ENCODE measurements at regions not wholly inside any gene's neighbourhood (a gene's known extent, or its start where the extent isn't known, plus 50 kb on each side); places are given as distances from the start of the nearest gene placed in this dataset.

DNA sequence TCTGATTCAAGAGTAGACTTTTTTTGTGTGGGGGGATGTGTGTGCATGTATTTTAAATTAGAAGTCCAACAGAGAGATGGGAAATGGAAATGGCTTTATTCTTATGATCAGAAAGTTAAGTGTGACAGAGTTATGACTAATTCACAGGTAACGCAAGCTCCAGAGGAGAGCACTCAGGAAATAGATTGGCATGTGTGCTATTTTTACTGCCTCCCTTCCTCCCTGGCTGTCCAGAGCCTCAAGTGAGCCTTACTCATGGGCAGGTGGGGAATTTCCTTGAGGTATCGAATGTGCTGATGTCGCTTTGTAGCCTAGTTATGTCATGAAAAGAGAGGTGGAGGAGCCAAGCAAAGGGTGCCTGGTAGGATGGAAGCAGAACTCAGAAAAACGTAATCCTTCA is 70.3 kb upstream of the BDNF start:
- H3K36me3 ChIP-seq (ENCODE audit: control insufficient read depth in 2 of 2, insufficient read depth in 2 of 2, low read length in 1 of 2), result no peaks in the 10 kb centered on the region
- H3K79me2 ChIP-seq (ENCODE audit: control insufficient read depth, insufficient read depth, low read length), result no peaks in the 10 kb centered on the region
- H3K27ac ChIP-seq (ENCODE audit: control insufficient read depth, insufficient read depth), result no peak overlapping the region
- intact Hi-C loops (cut with micrococcal nuclease; ENCODE audit: unreplicated experiment), result no loop called here
- WGBS (ENCODE audit: insufficient coverage, insufficient replicate concordance, low lambda C conversion rate, missing lambda C conversion rate), result 15% methylated on average over 4 of the region's 4 CpGs
- H3K4me2 ChIP-seq (ENCODE audit: control insufficient read depth, insufficient read depth), result no peak overlapping the region
- POLR2A ChIA-PET, result no interaction called here
- H3K9ac ChIP-seq (ENCODE audit: control insufficient read depth, insufficient read depth, low read length), result no peak overlapping the region
- ATAC-seq (peak; percentile 25; the same call in 1 of the 3 replicates), FAIRE-seq (no peak), DNase-seq (ENCODE audit: low read depth, low spot score) (no peak)
- in situ Hi-C loops (cut with MboI), result no loop called here
- no peaks in the 10 kb centered on the region for H3K4me1 ChIP-seq (ENCODE audit: control insufficient read depth, insufficient read depth, low read length)
- H3K27me3 ChIP-seq (replicated peaks in 1 of 2; ENCODE audit: control insufficient read depth in 2 of 2, insufficient read depth in 2 of 2, low read length in 1 of 2), result no peaks in the 10 kb centered on the region
- CTCF ChIA-PET, result interaction anchor here (1.2 kb wide), 1 partner anchor 15 kb away, joined by 3 read pairs; no protein-coding TSS in a partner anchor
- H3K4me3 ChIP-seq, result no peak overlapping the region
- no TSS peak for BruUV-seq (replicated peaks)
- no peaks in the 10 kb centered on the region for H4K20me1 ChIP-seq (ENCODE audit: control insufficient read depth, insufficient read depth)
- no peaks in the 10 kb centered on the region for H3K9me3 ChIP-seq (replicated peaks; ENCODE audit: control insufficient read depth, insufficient read depth, low read length)
- H2AFZ ChIP-seq (ENCODE audit: control insufficient read depth, low read depth, low read length), result no peak overlapping the region
- RAD21 ChIA-PET (ENCODE audit: unreplicated experiment), result no interaction called here
- SMC1A ChIA-PET (ENCODE audit: uncharacterized antibody, unreplicated experiment), result interaction anchor here (0.7 kb wide), 1 partner anchor 10 kb away, joined by 3 read pairs; no protein-coding TSS in a partner anchor
- TF ChIP-seq, protein P1, sequence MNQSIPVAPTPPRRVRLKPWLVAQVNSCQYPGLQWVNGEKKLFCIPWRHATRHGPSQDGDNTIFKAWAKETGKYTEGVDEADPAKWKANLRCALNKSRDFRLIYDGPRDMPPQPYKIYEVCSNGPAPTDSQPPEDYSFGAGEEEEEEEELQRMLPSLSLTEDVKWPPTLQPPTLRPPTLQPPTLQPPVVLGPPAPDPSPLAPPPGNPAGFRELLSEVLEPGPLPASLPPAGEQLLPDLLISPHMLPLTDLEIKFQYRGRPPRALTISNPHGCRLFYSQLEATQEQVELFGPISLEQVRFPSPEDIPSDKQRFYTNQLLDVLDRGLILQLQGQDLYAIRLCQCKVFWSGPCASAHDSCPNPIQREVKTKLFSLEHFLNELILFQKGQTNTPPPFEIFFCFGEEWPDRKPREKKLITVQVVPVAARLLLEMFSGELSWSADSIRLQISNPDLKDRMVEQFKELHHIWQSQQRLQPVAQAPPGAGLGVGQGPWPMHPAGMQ (IDR thresholded peaks at IDR 0.05; ENCODE audit: borderline replicate concordance), result no peak
- TF ChIP-seq EGR1 (IDR thresholded peaks at IDR 0.05; ENCODE audit: borderline replicate concordance in 1 of 2, low read depth in 2 of 2, low read length in 2 of 2) (no peak), CBX5 (IDR thresholded peaks at IDR 0.05; ENCODE audit: low read depth) (no peak), STAT3 (IDR thresholded peaks at IDR 0.05; ENCODE audit: low read depth, low read length) (no peak), CBX3 (IDR thresholded peaks at IDR 0.05; ENCODE audit: borderline replicate concordance, low read depth) (no peak), EZH2 (IDR thresholded peaks at IDR 0.05; ENCODE audit: borderline replicate concordance, control insufficient read depth, low read depth, low read length) (no peak), IKZF2 (IDR thresholded peaks at IDR 0.05) (no peak), ZNF622 (IDR thresholded peaks at IDR 0.05) (no peak)
- TF ChIP-seq, protein P2, sequence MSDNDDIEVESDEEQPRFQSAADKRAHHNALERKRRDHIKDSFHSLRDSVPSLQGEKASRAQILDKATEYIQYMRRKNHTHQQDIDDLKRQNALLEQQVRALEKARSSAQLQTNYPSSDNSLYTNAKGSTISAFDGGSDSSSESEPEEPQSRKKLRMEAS (IDR thresholded peaks at IDR 0.05; ENCODE audit: low read depth, low read length), result no peak
- TF ChIP-seq, protein P3, sequence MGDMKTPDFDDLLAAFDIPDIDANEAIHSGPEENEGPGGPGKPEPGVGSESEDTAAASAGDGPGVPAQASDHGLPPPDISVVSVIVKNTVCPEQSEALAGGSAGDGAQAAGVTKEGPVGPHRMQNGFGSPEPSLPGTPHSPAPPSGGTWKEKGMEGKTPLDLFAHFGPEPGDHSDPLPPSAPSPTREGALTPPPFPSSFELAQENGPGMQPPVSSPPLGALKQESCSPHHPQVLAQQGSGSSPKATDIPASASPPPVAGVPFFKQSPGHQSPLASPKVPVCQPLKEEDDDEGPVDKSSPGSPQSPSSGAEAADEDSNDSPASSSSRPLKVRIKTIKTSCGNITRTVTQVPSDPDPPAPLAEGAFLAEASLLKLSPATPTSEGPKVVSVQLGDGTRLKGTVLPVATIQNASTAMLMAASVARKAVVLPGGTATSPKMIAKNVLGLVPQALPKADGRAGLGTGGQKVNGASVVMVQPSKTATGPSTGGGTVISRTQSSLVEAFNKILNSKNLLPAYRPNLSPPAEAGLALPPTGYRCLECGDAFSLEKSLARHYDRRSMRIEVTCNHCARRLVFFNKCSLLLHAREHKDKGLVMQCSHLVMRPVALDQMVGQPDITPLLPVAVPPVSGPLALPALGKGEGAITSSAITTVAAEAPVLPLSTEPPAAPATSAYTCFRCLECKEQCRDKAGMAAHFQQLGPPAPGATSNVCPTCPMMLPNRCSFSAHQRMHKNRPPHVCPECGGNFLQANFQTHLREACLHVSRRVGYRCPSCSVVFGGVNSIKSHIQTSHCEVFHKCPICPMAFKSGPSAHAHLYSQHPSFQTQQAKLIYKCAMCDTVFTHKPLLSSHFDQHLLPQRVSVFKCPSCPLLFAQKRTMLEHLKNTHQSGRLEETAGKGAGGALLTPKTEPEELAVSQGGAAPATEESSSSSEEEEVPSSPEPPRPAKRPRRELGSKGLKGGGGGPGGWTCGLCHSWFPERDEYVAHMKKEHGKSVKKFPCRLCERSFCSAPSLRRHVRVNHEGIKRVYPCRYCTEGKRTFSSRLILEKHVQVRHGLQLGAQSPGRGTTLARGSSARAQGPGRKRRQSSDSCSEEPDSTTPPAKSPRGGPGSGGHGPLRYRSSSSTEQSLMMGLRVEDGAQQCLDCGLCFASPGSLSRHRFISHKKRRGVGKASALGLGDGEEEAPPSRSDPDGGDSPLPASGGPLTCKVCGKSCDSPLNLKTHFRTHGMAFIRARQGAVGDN (IDR thresholded peaks at IDR 0.05), result no peak
- TF ChIP-seq, protein P4, sequence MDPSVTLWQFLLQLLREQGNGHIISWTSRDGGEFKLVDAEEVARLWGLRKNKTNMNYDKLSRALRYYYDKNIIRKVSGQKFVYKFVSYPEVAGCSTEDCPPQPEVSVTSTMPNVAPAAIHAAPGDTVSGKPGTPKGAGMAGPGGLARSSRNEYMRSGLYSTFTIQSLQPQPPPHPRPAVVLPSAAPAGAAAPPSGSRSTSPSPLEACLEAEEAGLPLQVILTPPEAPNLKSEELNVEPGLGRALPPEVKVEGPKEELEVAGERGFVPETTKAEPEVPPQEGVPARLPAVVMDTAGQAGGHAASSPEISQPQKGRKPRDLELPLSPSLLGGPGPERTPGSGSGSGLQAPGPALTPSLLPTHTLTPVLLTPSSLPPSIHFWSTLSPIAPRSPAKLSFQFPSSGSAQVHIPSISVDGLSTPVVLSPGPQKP (IDR thresholded peaks at IDR 0.05; ENCODE audit: low read depth, low read length), result no peak
- TF ChIP-seq, protein P5, sequence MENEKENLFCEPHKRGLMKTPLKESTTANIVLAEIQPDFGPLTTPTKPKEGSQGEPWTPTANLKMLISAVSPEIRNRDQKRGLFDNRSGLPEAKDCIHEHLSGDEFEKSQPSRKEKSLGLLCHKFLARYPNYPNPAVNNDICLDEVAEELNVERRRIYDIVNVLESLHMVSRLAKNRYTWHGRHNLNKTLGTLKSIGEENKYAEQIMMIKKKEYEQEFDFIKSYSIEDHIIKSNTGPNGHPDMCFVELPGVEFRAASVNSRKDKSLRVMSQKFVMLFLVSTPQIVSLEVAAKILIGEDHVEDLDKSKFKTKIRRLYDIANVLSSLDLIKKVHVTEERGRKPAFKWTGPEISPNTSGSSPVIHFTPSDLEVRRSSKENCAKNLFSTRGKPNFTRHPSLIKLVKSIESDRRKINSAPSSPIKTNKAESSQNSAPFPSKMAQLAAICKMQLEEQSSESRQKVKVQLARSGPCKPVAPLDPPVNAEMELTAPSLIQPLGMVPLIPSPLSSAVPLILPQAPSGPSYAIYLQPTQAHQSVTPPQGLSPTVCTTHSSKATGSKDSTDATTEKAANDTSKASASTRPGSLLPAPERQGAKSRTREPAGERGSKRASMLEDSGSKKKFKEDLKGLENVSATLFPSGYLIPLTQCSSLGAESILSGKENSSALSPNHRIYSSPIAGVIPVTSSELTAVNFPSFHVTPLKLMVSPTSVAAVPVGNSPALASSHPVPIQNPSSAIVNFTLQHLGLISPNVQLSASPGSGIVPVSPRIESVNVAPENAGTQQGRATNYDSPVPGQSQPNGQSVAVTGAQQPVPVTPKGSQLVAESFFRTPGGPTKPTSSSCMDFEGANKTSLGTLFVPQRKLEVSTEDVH (IDR thresholded peaks at IDR 0.05; ENCODE audit: low read depth, partially characterized antibody), result no peak
